ENCODE measurements at regions not wholly inside any gene's neighbourhood (a gene's known extent, or its start where the extent isn't known, plus 50 kb on each side); places are given as distances from the start of the nearest gene placed in this dataset.

GRCh38 chr12:93279565-93280412, 97.9 kb upstream of the NUDT4 start:
- no peak for DNase-seq (ENCODE audit: low read depth)
- no peak for TF ChIP-seq CTCF (IDR thresholded peaks at IDR 0.05; ENCODE audit: insufficient read depth, low read depth, low read length)

GRCh38 chr12:93287149-93287548, 90.6 kb upstream of the NUDT4 start:
- no peak for TF ChIP-seq CTCF (IDR thresholded peaks at IDR 0.05; ENCODE audit: insufficient read depth, low read depth, low read length)
- no peak for DNase-seq (ENCODE audit: low read depth)

More at GRCh38 chr12:93279565-93280412, 97.9 kb upstream of the NUDT4 start:
- H3K4me3 ChIP-seq (ENCODE audit: low read depth, low read length): no peak overlapping the region

GRCh38 chr12:93288626-93289025, 89.1 kb upstream of the NUDT4 start:
- peak; percentile 12 for DNase-seq (ENCODE audit: low read depth)
- H3K4me3 ChIP-seq (ENCODE audit: low read depth, low read length): no peak overlapping the region
- TF ChIP-seq CTCF (IDR thresholded peaks at IDR 0.05; ENCODE audit: insufficient read depth, low read depth, low read length): no peak

More at GRCh38 chr12:93287149-93287548, 90.6 kb upstream of the NUDT4 start:
- no peak overlapping the region for H3K4me3 ChIP-seq (ENCODE audit: low read depth, low read length)

- TF ChIP-seq CTCF (IDR thresholded peaks at IDR 0.05; ENCODE audit: insufficient read depth, low read depth, low read length): no peak
- no peak for DNase-seq (ENCODE audit: low read depth)
- no peak overlapping the region for H3K4me3 ChIP-seq (ENCODE audit: low read depth, low read length)
Measured at GRCh38 chr12:93290391-93290790, 87.3 kb upstream of the NUDT4 start.

GRCh38 chr12:93292213-93292612, 85.5 kb upstream of the NUDT4 start:
- no peak for DNase-seq (ENCODE audit: low read depth)
- no peak for TF ChIP-seq CTCF (IDR thresholded peaks at IDR 0.05; ENCODE audit: insufficient read depth, low read depth, low read length)
- no peak overlapping the region for H3K4me3 ChIP-seq (ENCODE audit: low read depth, low read length)

- no peak for TF ChIP-seq CTCF (IDR thresholded peaks at IDR 0.05; ENCODE audit: insufficient read depth, low read depth, low read length)
- DNase-seq (ENCODE audit: low read depth): no peak
- no peak overlapping the region for H3K4me3 ChIP-seq (ENCODE audit: low read depth, low read length)
Measured at GRCh38 chr12:93292731-93293566, 84.8 kb upstream of the NUDT4 start.
